HEK293 (cell line): ENCODE measurements at regions not wholly inside any gene's neighbourhood (a gene's known extent, or its start where the extent isn't known, plus 50 kb on each side); places are given as distances from the start of the nearest gene placed in this dataset.

Experiments
- BCL11A ChIP-seq: fragments of 450-650 bp; formaldehyde crosslinking; IDR thresholded peaks from 2 replicates; pipeline ENCODE4 v1.5.1; 2016; ENCODE audit warnings: low read depth, missing biosample characterization, missing genetic modification characterization
- CTCF ChIP-seq: fragments of 450-650 bp; formaldehyde crosslinking; IDR thresholded peaks from 2 replicates; pipeline ENCODE4 v1.5.1; 2016; ENCODE audit warnings: missing biosample characterization, missing genetic modification characterization
- IKZF3 ChIP-seq: fragments of 450-650 bp; IDR thresholded peaks from 2 replicates; pipeline ENCODE4 v1.5.0; 2018; ENCODE audit warnings: missing biosample characterization, mild to moderate bottlenecking, missing genetic modification characterization, moderate library complexity
- REPIN1 ChIP-seq: fragments of 450-650 bp; formaldehyde crosslinking; IDR thresholded peaks from 2 replicates; pipeline ENCODE4 v1.5.1; 2017; ENCODE audit warnings: missing biosample characterization, missing genetic modification characterization, low read depth
- REST ChIP-seq: fragments of 450-650 bp; formaldehyde crosslinking; IDR thresholded peaks from 2 replicates; pipeline ENCODE4 v1.5.1; 2016; ENCODE audit warnings: missing biosample characterization, missing genetic modification characterization
- WT1 ChIP-seq: fragments of 450-650 bp; formaldehyde crosslinking; IDR thresholded peaks from 2 replicates; pipeline ENCODE4 v1.5.1; 2016; ENCODE audit warnings: missing biosample characterization, missing genetic modification characterization
- ZBTB11 ChIP-seq: fragments of 450-650 bp; formaldehyde crosslinking; conservative IDR thresholded peaks from 2 replicates; pipeline ENCODE4 v1.5.1; 2016; ENCODE audit warnings: low read depth, missing biosample characterization, missing genetic modification characterization
- ZNF146 ChIP-seq: fragments of 450-650 bp; formaldehyde crosslinking; IDR thresholded peaks from 2 replicates; pipeline ENCODE4 v1.5.1; 2016; ENCODE audit warnings: missing biosample characterization, missing genetic modification characterization
- ZNF23 ChIP-seq: fragments of 450-650 bp; formaldehyde crosslinking; IDR thresholded peaks from 2 replicates; pipeline ENCODE4 v1.5.1; 2016; ENCODE audit warnings: missing biosample characterization, missing genetic modification characterization, borderline replicate concordance
- ZNF501 ChIP-seq: fragments of 450-650 bp; formaldehyde crosslinking; IDR thresholded peaks from 2 replicates; pipeline ENCODE4 v1.5.1; 2016; ENCODE audit warnings: missing biosample characterization, missing genetic modification characterization
- ZNF518A ChIP-seq: fragments of 450-650 bp; formaldehyde crosslinking; conservative IDR thresholded peaks from 2 replicates; pipeline ENCODE4 v1.5.1; 2016; ENCODE audit warnings: low read depth, missing biosample characterization, missing genetic modification characterization
- ZNF639 ChIP-seq: fragments of 450-650 bp; formaldehyde crosslinking; IDR thresholded peaks from 2 replicates; pipeline ENCODE4 v1.5.1; 2016; ENCODE audit warnings: missing biosample characterization, missing genetic modification characterization
- ZNF670 ChIP-seq: fragments of 450-650 bp; formaldehyde crosslinking; IDR thresholded peaks from 2 replicates; pipeline ENCODE4 v1.5.1; 2016; ENCODE audit warnings: missing biosample characterization, missing genetic modification characterization, low read depth
- ZSCAN18 ChIP-seq: fragments of 450-650 bp; formaldehyde crosslinking; IDR thresholded peaks from 2 replicates; pipeline ENCODE4 v1.5.1; 2016; ENCODE audit warnings: missing biosample characterization, missing genetic modification characterization

GRCh38 chr2:167509586-167509985 lies 621.3 kb downstream of the XIRP2 start:
- no peak for TF ChIP-seq ZNF23 (tag by site-specific recombination)
- TF ChIP-seq IKZF3 (tag by site-specific recombination), result no peak
- TF ChIP-seq REPIN1 (tag by site-specific recombination), result no peak
- no peak for TF ChIP-seq ZSCAN18 (tag by site-specific recombination)
- TF ChIP-seq ZNF670 (tag by site-specific recombination), result no peak
- TF ChIP-seq BCL11A (tag by site-specific recombination), result no peak
- no peak for TF ChIP-seq WT1
- no peak for TF ChIP-seq ZNF501 (tag by site-specific recombination)
- no peak for TF ChIP-seq CTCF
- TF ChIP-seq REST (tag by site-specific recombination), result no peak
- no peak for TF ChIP-seq ZNF639 (tag by site-specific recombination)
- no peak for TF ChIP-seq ZNF146 (tag by site-specific recombination)
- no peak for TF ChIP-seq ZNF518A
- TF ChIP-seq ZBTB11 (tag by site-specific recombination), result no peak
